HG02938 (cell line): ENCODE measurements at regions not wholly inside any gene's neighbourhood (a gene's known extent, or its start where the extent isn't known, plus 50 kb on each side); places are given as distances from the start of the nearest gene placed in this dataset.

Experiments
- ATAC-seq: cut with Tn5 transposase; IDR thresholded peaks from one replicate; pipeline ENCODE4 v1.9.1; 2021; ENCODE audit warnings: mild to moderate bottlenecking, moderate library complexity; ENCODE audit not compliant: unreplicated experiment

GRCh38 chr16:85429776-85430522 is 183.2 kb upstream of the GSE1 start:
- no peak for ATAC-seq

GRCh38 chr16:85430523-85431421 is 182.3 kb upstream of the GSE1 start:
- ATAC-seq: no peak

GRCh38 chr16:85431431-85432124 is 181.5 kb upstream of the GSE1 start:
- no peak for ATAC-seq

GRCh38 chr16:85432606-85433005 is 180.5 kb upstream of the GSE1 start:
- ATAC-seq: no peak

GRCh38 chr16:85433477-85433876 is 179.6 kb upstream of the GSE1 start:
- ATAC-seq: no peak

- no peak for ATAC-seq
Observed at GRCh38 chr16:85435286-85435685, 177.8 kb upstream of the GSE1 start.

GRCh38 chr16:85435700-85436099 is 177.4 kb upstream of the GSE1 start:
- ATAC-seq: no peak

- ATAC-seq: no peak
Observed at GRCh38 chr16:85436207-85436606, 176.9 kb upstream of the GSE1 start.

- ATAC-seq: no peak
Observed at GRCh38 chr16:85436636-85437165, 176.4 kb upstream of the GSE1 start.

GRCh38 chr16:85437166-85438052 is 175.7 kb upstream of the GSE1 start:
- no peak for ATAC-seq

GRCh38 chr16:85438981-85439685 is 174.0 kb upstream of the GSE1 start:
- no peak for ATAC-seq

- no peak for ATAC-seq
Observed at GRCh38 chr16:85440744-85441143, 172.4 kb upstream of the GSE1 start.

- ATAC-seq: no peak
Observed at GRCh38 chr16:85441189-85441889, 171.8 kb upstream of the GSE1 start.

GRCh38 chr16:85441890-85442670 is 171.0 kb upstream of the GSE1 start:
- no peak for ATAC-seq

- ATAC-seq: no peak
Observed at GRCh38 chr16:85443116-85443515, 170.0 kb upstream of the GSE1 start.

- ATAC-seq: no peak
Observed at GRCh38 chr16:85443531-85443930, 169.6 kb upstream of the GSE1 start.

- no peak for ATAC-seq
Observed at GRCh38 chr16:85445064-85445778, 167.9 kb upstream of the GSE1 start.
